Activated CD4-positive, alpha-beta T cell treated with anti-CD3 and anti-CD28 coated beads for 4 hours (primary cell): ENCODE measurements at regions not wholly inside any gene's neighbourhood (a gene's known extent, or its start where the extent isn't known, plus 50 kb on each side); places are given as distances from the start of the nearest gene placed in this dataset.
"Not testable (repeated sequence)": the region's sequence is repeated elsewhere in the genome, so short reads cannot be mapped to it uniquely, and the experiment has no call there.

Experiments
- DNase-seq, 2 donors: peaks; one replicate each; pipeline ENCODE4 v3.0.0-alpha.2; 2020

DNA sequence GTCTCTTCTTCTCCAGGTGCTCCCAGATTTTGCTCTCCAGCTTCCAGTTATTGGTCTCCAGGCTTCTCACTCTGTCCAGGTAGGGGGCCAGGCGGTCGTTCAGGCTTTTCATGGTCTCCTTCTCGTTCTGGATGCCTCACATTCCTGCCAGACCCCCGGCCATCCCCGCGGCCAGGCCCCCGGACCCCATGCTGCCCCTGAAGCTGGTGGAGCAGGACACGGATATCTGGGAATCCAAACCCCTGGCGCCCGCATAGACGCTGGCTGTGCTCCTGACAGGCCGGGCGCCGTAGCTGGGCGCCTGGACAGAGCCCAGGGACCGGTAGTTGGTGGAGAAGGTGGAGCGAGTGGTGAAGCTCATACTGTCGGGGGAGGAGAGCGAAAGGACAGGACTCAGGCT lies 534.4 kb upstream of the TLE4 start:
- no peak for DNase-seq

DNA sequence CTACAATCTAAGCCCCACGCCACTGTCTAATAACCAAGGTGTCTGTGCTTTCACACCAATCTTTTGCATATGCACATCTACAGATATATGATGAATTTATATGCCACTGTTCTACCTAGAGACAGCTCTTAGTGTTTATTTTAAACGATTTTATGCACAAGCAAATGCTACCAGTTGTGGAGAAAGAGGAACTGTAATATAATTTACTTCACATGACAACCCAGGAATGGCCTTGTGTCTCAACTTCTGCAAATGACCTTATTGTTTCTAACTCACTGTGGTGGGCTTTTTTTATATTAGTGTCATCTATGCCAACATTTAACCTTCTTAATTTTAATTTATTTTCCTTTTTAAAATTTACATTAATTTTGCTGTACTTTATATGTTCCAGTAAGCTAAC lies 531.1 kb upstream of the TLE4 start:
- no peak for DNase-seq

DNA sequence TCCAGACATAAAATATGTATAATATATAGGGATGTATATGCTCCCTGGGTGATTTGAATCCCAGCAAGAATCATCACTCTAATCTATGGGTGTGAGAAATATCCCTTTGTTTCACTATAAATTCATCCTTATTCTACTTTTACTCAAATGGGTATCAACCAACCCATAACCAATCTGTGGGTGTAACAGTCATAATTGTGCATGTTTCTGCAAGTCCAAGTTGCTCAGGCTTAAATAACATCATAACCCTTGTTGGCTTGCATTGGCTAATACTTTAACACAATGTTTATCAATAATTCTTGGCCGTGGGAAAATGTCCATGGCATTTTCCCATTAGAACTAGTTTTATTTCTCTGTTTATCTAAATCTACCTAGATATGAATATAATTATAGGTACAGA lies 530.5 kb upstream of the TLE4 start:
- DNase-seq, result no peak

DNA sequence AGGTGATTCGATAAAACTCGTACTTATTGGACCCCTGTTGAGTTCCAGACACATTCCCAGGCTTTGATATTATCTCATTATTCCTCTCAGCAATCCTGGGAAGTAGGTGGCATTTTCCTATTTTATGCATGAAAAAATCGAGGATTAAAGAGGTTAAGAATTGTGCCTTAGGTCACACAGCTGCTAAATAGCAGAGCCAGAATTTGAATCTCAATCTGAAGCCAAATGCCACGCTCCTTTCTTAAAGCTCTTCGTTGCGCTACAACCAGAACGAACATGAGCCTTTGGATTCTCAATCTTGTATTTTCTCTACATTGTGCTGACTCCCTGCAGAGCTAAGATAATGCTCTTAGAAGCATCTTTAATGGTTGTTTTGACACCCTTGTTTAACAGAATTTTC lies 527.8 kb upstream of the TLE4 start:
- DNase-seq, result no peak

DNA sequence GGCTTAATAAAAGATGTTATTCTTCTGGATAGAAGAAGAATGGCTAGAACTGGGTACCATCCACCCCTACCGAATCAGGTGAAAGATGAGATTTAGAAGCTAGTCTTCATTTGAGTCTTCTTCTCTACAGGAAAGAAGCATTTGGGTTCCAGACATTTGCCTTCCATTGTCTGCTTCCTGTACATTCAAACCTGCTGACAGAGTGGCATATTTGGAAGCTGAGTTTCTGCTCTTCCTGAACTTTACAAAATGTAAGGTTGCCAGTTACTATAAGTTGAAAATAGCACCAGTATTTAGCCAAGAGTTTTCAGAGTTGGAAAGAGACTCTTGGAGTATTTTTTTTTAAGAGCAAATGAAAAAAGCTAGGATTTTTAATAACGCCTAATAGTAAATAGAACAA lies 525.4 kb upstream of the TLE4 start:
- DNase-seq, result no peak

DNA sequence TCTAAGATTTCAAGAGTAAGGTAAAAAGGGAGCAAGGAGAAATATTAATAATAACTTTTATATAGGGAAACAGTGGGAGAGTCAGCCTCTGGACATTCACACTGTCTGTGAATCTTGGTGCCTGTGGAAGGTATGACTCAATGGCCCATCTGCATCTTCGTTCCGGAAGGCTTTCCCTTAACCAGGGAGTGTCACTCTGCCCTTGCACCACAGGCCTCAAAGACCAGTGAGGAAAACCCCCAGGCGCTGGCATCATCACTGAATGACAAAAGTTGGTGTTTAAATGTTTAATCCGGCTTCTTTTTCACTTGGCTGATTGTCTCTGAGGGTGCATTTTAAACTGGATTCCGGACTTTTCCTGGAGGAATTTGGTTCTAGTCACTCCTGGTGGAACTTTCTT lies 522.4 kb upstream of the TLE4 start:
- no peak for DNase-seq

DNA sequence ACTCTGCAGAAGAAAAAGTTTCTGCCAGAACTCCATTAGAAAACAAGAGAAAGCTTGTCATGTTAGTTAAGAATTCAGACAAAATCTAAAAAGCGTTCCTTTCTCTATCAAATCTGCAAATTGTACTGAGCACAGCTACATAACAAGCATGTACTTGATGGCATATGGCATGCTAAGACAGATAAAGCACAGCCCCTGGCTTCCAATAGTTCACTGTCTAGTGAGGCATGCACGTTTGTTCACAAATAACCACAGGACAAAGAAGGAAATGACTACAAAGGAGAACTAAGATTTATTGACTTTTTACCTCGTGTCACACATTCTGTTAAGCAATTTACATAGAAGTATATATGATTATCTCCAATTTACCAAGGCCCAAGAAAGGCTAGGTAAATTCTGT lies 518.2 kb upstream of the TLE4 start:
- DNase-seq, result no peak

DNA sequence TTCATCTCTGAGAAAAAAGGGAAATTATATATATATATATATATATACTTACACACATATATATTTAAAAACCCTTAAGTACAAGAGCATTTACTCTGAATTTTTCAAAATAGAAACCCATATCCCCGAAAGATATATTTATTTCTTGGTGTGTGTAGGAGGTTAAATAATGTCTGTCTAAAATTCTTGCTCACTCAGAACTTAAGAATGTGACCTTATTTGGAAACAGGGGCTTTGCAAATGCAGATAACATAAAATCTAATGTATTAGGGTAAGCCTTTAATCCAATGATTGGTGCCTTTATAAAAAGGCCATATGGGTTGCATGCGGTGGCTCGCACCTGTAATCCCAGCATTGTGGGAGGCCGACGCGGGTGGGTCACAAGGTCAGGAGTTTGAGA lies 517.3 kb upstream of the TLE4 start:
- DNase-seq, result no peak

DNA sequence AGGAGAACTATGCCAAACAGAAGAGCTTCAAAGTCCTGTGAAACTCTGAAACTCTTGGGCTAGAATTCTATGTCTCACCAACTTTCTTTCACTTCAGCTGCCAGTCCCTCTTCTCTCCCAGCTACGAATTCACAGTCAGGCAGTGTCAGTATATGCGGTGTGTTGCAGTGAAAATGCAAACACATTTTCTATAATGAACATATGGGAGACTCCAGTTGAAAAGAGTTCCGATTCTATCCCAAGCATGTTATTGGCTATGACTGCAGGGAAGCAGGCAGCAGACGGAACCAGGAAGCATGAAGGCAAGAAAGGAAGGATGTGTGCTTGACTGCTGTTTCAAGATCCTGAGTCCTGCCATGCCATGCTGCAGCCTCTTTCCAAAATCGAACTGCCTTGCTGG lies 515.7 kb upstream of the TLE4 start:
- DNase-seq, result no peak

DNA sequence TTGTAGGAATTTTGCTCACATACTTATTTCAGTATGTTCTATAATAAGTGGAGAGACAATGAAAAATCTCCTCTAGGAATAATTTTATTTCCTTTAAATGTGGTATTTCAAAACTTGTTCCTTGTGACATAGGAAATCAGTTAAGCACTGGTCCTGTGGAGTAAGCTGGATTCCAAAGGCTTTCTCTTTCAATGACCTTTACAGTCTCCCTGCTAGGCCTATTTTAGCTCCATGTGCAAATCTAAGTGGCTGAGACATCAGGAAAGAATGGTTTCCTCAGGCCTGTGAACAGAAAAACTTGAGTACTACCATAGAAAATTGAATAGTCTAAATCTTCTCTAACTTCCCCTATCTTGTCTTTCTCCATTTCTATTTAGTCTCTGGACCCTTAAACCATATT lies 514.2 kb upstream of the TLE4 start:
- no peak for DNase-seq

DNA sequence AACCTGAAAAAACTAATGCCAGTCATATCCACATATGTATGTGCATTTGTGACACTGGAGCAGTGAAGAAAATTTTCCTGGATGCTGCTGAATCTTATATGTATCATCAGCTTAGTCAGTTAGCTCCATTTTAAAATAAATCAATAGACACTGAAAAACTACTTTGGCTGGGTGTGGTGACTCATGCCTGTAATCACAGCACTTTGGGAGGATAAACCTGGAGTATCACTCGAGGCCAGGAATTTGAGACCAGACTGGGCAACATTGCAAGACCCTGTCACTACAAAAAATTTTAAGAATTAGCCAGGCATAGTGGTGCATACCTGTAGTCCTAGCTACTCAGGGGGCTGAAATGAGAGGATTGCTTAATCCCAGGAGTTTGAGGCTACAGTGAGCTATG lies 511.0 kb upstream of the TLE4 start:
- no peak for DNase-seq

DNA sequence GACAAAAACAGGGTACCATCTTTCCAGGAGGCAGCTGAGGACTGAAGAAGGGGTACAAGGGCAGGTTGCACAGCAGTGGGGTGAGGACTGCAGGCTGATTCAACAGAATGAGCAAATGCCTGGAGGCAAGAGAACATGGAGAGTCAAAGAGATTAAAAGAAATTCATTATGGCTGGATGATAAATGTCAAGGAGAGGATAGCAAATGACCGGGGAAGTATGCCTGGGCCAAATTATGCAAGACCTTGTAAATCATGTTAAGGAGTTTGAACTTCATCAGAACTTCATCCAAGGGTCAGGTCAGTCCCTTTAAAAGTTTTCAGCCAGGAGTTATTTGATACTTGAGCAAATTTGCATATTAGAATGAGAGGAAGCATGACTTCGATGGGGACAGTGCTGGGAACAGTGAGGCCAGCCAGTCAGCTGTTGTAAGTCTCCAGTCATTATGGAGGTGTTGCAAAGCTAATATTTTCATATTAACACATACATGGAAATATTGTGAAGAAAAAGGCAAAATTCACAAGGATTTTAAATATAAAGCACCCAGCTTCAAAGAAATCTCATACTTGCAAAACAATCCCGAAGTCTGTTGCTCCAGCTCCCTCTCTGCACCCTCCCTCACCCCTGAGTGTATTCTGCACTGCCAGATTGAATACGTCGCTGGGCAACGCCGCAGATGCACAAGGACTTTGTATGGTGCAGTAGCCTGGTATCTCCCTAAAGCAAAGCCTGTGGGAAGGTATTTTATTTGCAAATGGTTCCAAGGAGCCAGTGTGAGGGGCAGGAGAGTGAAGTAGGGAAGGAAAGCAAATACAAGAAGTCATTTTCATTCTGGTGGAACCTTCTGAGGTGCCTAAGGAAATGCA lies 509.8 kb upstream of the TLE4 start:
- no peak for DNase-seq

DNA sequence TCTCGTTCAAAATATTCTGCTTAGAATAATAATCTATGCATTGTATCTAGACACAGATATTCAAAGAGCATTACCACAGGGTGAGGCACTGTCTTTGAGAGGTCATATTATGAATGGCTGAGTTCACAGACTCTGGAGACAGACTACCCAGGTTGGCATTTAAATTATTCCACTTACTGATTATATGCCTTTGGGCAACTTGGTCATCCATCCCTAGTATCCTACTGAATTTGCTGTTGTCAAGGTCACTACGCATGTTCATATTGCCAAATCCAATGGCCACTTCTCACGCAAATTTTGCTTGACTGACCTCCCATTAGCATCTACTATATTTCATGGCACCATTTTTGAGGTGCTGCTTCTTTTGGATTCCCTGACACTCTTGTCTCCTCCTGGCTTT lies 498.6 kb upstream of the TLE4 start:
- DNase-seq, result no peak

DNA sequence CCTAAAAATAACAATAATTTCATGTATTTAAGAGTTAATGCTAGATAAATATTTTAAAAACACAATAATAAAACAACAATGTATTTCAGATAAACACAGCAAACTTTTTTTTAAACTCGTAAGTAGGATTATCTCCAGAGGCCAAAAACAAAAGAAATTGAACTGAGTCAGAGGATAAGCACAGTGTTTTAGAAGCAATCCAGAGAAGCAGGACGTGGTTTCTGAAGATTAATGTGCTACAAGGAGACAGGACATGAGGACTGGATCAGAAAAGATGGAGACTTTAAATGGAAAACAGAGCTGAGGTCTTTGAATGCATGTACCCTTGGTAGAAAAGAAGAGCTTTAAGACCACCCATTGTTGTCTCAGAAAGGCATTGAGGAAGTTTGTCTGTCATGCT lies 491.2 kb upstream of the TLE4 start:
- DNase-seq, result no peak

DNA sequence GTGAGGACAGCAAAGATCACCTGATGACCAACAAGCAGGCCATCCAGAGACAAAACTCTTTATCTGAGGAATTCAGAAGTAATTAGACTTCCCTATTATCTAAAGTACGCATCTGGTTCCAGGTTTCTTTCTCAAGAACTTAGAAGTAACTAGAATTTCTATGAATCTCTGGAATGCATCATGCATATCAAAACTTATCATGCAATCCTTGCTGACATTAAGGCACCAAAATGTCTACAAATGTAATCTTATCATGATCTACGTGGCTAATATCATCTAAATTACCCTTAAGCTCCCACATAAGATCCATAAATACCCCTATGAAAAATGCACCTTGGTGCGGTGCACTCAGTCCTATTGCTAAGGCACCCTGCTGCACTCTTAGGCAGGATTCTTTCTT lies 488.1 kb upstream of the TLE4 start:
- DNase-seq, result no peak

DNA sequence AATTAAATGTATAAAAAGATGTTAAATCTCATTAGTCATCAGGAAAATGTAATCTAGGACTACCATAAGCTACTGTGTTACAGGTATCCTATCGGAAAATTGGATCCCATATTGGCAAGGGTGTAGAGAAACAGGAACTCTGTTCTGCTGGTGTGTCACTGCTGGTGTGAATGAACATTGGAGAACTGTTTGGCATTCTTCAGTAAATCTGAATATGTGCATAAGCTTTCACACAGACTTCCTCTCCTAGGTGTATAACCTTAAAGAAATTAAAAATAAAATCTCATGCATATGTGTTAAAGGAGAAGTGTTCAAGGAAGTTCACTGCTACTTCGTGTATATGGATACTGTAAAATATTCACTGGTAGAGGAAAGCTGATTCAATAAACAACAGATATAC lies 484.6 kb upstream of the TLE4 start:
- no peak for DNase-seq

DNA sequence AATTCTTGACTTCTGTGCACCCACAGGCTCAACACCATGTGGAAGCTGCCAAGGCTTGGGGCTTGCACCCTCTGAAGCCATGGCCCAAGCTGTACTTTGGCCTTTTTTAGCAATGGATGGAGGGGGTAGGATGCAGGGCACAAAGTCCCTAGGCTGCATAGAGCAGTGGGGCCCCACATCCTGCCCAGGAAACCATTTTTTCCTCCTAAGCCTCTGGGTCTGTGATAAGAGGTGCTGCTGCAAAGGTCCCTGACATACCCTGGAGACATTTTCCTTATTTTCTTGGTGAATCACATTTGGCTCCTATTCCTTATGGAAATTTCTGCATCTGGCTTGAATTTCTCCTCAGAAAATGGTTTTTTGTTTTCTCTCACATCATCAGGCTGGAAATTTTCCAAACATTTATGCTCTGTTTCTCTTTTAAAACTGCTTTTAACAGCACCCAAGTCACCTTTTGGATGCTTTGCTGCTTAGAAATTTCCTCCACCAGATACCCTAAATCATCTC lies 482.7 kb upstream of the TLE4 start:
- DNase-seq, result no peak

DNA sequence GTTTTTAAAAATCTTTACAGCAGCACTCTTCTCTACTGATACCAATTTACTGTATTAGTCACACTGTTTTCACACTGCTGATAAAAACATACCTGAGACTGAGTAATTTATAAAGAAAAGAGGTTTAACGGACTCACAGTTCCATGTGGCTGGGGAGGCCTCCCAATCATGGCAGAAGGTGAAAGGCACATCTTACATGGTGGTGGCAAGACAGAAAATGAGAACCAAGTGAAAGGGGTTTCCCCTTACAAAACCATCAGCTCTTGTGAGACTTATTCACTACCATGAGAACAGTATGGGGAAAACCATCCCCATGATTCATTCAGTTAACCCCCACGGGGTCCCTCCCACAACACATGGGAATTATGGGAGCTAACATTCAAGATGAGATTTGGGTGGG lies 481.9 kb upstream of the TLE4 start:
- not testable (repeated sequence) for DNase-seq

DNA sequence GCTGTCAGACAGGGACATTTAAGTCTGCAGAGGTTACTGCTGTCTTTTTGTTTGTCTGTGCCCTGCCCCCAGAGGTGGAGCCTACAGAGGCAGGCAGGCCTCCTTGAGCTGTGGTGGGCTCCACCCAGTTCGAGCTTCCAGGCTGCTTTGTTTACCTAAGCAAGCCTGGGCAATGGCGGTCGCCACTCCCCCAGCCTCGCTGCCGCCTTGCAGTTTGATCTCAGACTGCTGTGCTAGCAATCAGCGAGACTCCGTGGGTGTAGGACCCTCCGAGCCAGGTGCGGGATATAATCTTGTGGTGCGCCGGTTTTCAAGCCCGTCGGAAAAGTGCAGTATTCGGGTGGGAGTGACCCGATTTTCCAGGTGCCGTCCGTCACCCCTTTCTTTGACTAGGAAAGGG lies 468.5 kb upstream of the TLE4 start:
- not testable (repeated sequence) for DNase-seq

DNA sequence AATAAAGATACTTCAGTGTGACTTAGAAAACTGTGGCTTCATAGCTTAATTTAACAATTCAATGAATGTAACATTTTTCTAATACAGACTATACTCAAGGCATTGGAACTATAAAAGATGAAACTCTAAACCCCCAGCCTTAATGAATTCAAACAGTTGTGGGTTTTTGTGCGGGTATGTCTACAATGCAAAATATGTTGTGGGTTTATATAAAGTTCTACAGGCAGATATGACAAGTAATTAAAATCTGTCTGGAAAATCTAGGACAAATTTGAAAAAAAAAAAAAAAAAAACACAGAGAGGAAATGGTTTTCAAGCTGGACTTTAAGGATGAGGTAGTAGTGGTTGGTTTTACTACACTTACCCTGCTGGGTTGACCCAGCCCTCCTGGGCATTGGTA lies 467.5 kb upstream of the TLE4 start:
- no peak for DNase-seq

DNA sequence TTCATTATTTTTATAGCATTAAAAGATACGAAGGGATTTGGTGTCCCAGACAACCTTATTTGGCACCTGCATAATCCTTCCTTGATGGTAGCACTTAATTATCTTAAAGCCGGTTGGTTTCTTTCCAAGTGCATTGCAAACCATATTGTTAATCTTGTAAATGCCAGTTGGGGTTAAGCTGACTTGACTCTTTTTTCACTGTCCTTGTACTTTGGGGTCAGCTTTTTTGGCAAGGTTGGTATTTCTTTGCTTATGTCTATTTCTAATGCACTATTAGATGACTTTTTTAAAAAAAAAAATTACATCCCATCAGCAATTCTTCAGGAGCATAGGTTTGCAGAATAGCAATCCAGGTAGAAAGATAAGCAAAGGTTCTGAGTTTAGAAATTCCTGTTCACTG lies 466.8 kb upstream of the TLE4 start:
- no peak for DNase-seq

DNA sequence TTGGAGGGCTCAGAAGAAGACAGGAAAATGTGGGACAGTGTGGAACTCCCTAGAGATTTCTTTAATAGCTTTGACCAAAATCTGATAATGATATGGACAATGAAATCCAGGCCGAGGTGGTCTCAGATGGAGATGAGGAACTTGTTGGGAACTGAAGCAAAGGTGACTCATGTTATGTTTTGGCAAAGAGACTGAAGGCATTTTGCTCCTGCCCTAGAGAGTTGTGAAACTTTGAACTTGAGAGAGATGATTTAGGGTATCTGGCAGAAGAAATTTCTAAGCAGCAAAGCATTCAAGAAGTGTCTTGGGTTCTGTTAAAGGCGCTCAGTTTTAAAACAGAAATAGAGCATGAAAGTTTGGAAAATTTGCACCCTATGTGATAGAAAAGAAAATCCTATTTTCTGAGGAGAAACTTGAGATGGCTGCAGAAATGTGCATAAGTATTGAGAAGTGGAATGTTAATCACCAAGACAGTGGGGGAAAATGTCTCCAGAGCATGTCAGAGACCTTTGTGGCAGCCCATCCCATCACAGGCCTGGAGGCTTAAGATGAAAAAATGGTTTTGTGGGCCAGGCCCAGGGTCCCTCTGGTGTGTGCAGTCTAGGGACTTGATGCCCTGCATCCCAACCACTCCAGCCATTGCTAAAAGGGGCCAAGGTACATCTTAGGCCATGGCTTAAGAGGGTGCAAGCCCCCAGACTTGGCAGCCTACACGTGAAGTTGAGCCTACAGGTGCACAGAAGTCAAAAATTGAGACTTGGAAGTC lies 463.7 kb upstream of the TLE4 start:
- DNase-seq, result no peak

DNA sequence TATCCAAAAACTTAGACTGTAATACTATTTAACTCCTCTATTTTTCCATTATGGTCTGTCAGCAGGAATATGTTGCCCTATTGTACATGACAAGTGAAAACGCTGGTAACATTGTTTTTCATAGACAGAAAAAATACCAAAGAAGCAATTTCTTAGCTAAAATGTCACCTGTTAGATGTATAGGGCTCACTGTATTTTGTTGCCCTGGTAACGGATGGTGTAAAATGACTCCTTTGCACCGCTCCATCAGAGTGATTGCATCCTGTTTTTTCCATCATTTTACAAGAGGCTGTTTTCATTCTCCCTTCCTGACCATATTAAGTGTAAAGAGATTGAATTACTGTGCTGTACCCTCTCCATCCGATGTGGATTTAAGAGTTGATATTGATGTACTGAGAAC lies 460.1 kb upstream of the TLE4 start:
- no peak for DNase-seq

DNA sequence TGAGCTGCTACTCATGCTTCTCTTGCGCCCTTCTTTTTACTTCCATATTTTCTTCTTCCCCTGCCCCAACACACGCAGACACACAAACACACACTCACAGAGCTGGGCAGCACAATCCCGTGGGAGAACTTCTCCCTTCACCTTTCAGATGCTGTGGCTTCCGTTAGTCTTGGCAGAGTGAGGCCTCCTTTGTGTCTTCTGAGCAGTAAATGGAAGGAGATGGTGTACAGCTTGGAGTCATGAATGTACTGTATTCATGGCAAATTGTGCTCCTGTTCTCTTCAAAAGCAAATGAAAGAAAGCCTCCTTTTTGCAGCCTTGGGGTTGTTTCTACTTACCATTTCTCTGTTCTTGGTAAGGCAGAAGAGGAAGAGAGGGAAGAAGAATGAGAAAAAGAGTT lies 456.6 kb upstream of the TLE4 start:
- DNase-seq, result no peak
